SK-N-SH (cell line): ENCODE measurements at regions not wholly inside any gene's neighbourhood (a gene's known extent, or its start where the extent isn't known, plus 50 kb on each side); places are given as distances from the start of the nearest gene placed in this dataset.

ENCODE experiments used
- ELF1 ChIP-seq: IDR thresholded peaks from 2 replicates; pipeline ENCODE4 v1.4.0; 2012
- EP300 ChIP-seq, 2 experiments: IDR thresholded peaks; 2 replicates each; pipeline versions ENCODE4 v1.4.0 to v1.6.1; 2012; ENCODE audit warnings: borderline replicate concordance in 1 of 2, low read depth in 1 of 2, low read length in 1 of 2
- EZH2phosphoT487 ChIP-seq: fragments of 200-600 bp; sonication (generic); IDR thresholded peaks from 2 replicates; pipeline ENCODE4 v1.6.1; 2017; ENCODE audit warnings: low read depth, mixed run types, mild to moderate bottlenecking, antibody characterized with exemption, moderate library complexity, borderline replicate concordance
- FOSL2 ChIP-seq: IDR thresholded peaks from 2 replicates; pipeline ENCODE4 v1.4.0; 2012; ENCODE audit warnings: low read depth, mild to moderate bottlenecking, moderate library complexity, borderline replicate concordance
- GATA2 ChIP-seq: sonication (generic); formaldehyde crosslinking; IDR thresholded peaks from 2 replicates; pipeline ENCODE4 v1.5.0; 2020; ENCODE audit warnings: mild to moderate bottlenecking, missing genetic modification reagents
- MAX ChIP-seq: IDR thresholded peaks from 2 replicates; pipeline ENCODE4 v1.4.0; 2012; ENCODE audit warnings: low read depth
- NFIC ChIP-seq: IDR thresholded peaks from 2 replicates; pipeline ENCODE4 v1.4.0; 2012; ENCODE audit warnings: borderline replicate concordance
- RFX5 ChIP-seq: IDR thresholded peaks from 2 replicates; pipeline ENCODE4 v1.6.1; 2012; ENCODE audit warnings: mild to moderate bottlenecking, improper control_type of control experiment, low read length
- SMC3 ChIP-seq: IDR thresholded peaks from 2 replicates; pipeline ENCODE4 v1.6.1; 2012; ENCODE audit warnings: low read depth, low read length, improper control_type of control experiment
- TCF12 ChIP-seq: IDR thresholded peaks from 2 replicates; pipeline ENCODE4 v1.4.0; 2012
- YY1 ChIP-seq: IDR thresholded peaks from 2 replicates; pipeline ENCODE4 v1.4.0; 2012; ENCODE audit warnings: low read depth, mild to moderate bottlenecking
- TF ChIP-seq, protein P1 (sequence below): fragments of 200-600 bp; sonication (generic); IDR thresholded peaks from 2 replicates; pipeline ENCODE4 v1.6.1; 2017; ENCODE audit warnings: antibody characterized with exemption, mild to moderate bottlenecking, moderate library complexity
- TF ChIP-seq, protein P2 (sequence below): IDR thresholded peaks from 2 replicates; pipeline ENCODE4 v1.6.1; 2012; ENCODE audit warnings: mild to moderate bottlenecking, low read depth, low read length, moderate library complexity
- TF ChIP-seq, protein P3 (sequence below): IDR thresholded peaks from 2 replicates; pipeline ENCODE4; 2012

DNA sequence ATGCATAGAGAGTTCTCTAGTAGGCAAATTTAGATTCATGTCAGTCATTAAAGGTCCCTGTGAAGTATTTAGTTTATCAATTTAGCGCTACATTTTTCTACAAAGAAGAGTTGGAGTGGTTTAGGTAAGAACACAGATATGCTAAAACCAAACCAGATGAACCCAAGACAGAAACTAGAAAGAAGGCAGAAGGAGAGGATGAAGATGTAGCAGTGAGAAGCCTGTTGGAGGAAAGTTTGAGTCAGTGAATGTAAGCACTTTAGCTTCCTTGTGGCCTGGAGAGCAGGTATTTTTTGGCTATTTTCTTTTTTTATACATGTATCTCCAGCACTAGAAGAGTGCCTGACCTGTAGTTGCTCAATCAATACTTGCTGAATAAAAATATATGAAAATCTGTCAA, 223.7 kb downstream of the KCNRG start:
- no peak for TF ChIP-seq ELF1
- TF ChIP-seq YY1, result no peak
- no peak for TF ChIP-seq GATA2 (CRISPR knock-in tag)
- TF ChIP-seq, protein P1, sequence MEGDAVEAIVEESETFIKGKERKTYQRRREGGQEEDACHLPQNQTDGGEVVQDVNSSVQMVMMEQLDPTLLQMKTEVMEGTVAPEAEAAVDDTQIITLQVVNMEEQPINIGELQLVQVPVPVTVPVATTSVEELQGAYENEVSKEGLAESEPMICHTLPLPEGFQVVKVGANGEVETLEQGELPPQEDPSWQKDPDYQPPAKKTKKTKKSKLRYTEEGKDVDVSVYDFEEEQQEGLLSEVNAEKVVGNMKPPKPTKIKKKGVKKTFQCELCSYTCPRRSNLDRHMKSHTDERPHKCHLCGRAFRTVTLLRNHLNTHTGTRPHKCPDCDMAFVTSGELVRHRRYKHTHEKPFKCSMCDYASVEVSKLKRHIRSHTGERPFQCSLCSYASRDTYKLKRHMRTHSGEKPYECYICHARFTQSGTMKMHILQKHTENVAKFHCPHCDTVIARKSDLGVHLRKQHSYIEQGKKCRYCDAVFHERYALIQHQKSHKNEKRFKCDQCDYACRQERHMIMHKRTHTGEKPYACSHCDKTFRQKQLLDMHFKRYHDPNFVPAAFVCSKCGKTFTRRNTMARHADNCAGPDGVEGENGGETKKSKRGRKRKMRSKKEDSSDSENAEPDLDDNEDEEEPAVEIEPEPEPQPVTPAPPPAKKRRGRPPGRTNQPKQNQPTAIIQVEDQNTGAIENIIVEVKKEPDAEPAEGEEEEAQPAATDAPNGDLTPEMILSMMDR, result no peak
- TF ChIP-seq, protein P2, sequence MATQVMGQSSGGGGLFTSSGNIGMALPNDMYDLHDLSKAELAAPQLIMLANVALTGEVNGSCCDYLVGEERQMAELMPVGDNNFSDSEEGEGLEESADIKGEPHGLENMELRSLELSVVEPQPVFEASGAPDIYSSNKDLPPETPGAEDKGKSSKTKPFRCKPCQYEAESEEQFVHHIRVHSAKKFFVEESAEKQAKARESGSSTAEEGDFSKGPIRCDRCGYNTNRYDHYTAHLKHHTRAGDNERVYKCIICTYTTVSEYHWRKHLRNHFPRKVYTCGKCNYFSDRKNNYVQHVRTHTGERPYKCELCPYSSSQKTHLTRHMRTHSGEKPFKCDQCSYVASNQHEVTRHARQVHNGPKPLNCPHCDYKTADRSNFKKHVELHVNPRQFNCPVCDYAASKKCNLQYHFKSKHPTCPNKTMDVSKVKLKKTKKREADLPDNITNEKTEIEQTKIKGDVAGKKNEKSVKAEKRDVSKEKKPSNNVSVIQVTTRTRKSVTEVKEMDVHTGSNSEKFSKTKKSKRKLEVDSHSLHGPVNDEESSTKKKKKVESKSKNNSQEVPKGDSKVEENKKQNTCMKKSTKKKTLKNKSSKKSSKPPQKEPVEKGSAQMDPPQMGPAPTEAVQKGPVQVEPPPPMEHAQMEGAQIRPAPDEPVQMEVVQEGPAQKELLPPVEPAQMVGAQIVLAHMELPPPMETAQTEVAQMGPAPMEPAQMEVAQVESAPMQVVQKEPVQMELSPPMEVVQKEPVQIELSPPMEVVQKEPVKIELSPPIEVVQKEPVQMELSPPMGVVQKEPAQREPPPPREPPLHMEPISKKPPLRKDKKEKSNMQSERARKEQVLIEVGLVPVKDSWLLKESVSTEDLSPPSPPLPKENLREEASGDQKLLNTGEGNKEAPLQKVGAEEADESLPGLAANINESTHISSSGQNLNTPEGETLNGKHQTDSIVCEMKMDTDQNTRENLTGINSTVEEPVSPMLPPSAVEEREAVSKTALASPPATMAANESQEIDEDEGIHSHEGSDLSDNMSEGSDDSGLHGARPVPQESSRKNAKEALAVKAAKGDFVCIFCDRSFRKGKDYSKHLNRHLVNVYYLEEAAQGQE, result no peak
- TF ChIP-seq EZH2phosphoT487, result no peak
- TF ChIP-seq, protein P3, sequence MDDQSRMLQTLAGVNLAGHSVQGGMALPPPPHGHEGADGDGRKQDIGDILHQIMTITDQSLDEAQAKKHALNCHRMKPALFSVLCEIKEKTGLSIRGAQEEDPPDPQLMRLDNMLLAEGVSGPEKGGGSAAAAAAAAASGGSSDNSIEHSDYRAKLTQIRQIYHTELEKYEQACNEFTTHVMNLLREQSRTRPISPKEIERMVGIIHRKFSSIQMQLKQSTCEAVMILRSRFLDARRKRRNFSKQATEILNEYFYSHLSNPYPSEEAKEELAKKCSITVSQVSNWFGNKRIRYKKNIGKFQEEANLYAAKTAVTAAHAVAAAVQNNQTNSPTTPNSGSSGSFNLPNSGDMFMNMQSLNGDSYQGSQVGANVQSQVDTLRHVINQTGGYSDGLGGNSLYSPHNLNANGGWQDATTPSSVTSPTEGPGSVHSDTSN, result no peak
- no peak for TF ChIP-seq SMC3
- no peak for TF ChIP-seq EP300 (IDR thresholded peaks at IDR 0.05; ENCODE audit: borderline replicate concordance in 1 of 2, low read depth in 1 of 2, low read length in 1 of 2)
- TF ChIP-seq MAX, result no peak
- no peak for TF ChIP-seq RFX5
- TF ChIP-seq TCF12, result no peak
- no peak for TF ChIP-seq NFIC
- TF ChIP-seq FOSL2, result no peak
